Heart left ventricle (tissue), 16 donors: ENCODE measurements at regions not wholly inside any gene's neighbourhood (a gene's known extent, or its start where the extent isn't known, plus 50 kb on each side); places are given as distances from the start of the nearest gene placed in this dataset.

Source experiments
- ATAC-seq, 4 donors: fragments of 200-7000 bp; cut with Tn5 transposase; one replicate each; pipeline ENCODE4 v1.9.1; 2020 to 2022; ENCODE audit warnings: moderate library complexity in 4 of 4, mild to moderate bottlenecking in 3 of 4, moderate number of reproducible peaks in 1 of 4
- DNase-seq, 5 donors: peaks; one replicate each; pipeline ENCODE4 v3.0.0-alpha.2; 2020
- H3K27ac ChIP-seq, 12 donors: fragments of 200-600 bp; sonication (generic) in 4 of 12; one replicate each; pipeline versions ENCODE4 v1.5.0 to v1.8.0; 2016 to 2022; ENCODE audit warnings: mild to moderate bottlenecking in 2 of 12
- H3K27me3 ChIP-seq, 9 donors: fragments of 200-600 bp; sonication (generic) in 2 of 9; one replicate each; pipeline versions ENCODE4 v1.5.1 to v1.8.0; 2016 to 2022; ENCODE audit warnings: mild to moderate bottlenecking in 3 of 9
- H3K36me3 ChIP-seq, 9 donors: fragments of 200-600 bp; sonication (generic) in 2 of 9; one replicate each; pipeline versions ENCODE4 v1.5.0 to v1.8.0; 2018 to 2022; ENCODE audit warnings: mild to moderate bottlenecking in 2 of 9
- H3K4me1 ChIP-seq, 12 donors: fragments of 200-600 bp; sonication (generic) in 4 of 12; one replicate each; pipeline versions ENCODE4 v1.5.0 to v1.8.0; 2016 to 2022; ENCODE audit warnings: mild to moderate bottlenecking in 3 of 12
- H3K4me3 ChIP-seq, 12 donors: fragments of 200-600 bp; sonication (generic) in 4 of 12; one replicate each; pipeline versions ENCODE4 v1.5.0 to v1.8.0; 2017 to 2022; ENCODE audit warnings: mild to moderate bottlenecking in 9 of 12, moderate library complexity in 4 of 12
- H3K9me3 ChIP-seq, 12 donors: fragments of 200-600 bp; sonication (generic) in 4 of 12; one replicate each; pipeline versions ENCODE4 v1.5.0 to v1.8.0; 2016 to 2022; ENCODE audit warnings: mild to moderate bottlenecking in 1 of 12
- POLR2A ChIP-seq, 2 donors: fragments of 450-650 bp; IDR thresholded peaks; one replicate each; pipeline ENCODE4 v1.6.1; 2017; ENCODE audit warnings: antibody characterized with exemption in 2 of 2, mild to moderate bottlenecking in 2 of 2, moderate library complexity in 2 of 2
- WGBS, 4 donors: extraction: QIAGEN DNeasy Blood & Tissue Kit in 2 of 4; methylation state at CpG; one replicate each; pipeline versions ENCODE4 v1.1.5 to v1.1.7; 2013 to 2018; 5-methylcytosine and 5-hydroxymethylcytosine counted together
- intact Hi-C, 10 donors: fragments of 100-400 bp; cut with DNase I; formaldehyde crosslinking; loops; one replicate each; pipeline versions ENCODE4 v1.11.1 to v1.14.2; 2022
- TF ChIP-seq, protein P1 (sequence below), 12 donors: fragments of 200-600 bp; sonication (generic) in 4 of 12; IDR thresholded peaks; one replicate each; pipeline versions ENCODE4 v1.5.0 to v1.8.0; 2018 to 2022; ENCODE audit warnings: antibody characterized with exemption in 12 of 12, mild to moderate bottlenecking in 5 of 12
- donor health status: ischemic (EF 13 %, LVEDD 7.1; RV severe dilation, severe dysfunction).
- donor health status: healthy with polysubstance abuse.
- donor health status: DM: no; HTN: yes; CAD: no.
- donor health status: DM: no; HTN: no; CAD: no.
- donor health status: ischemic (EF 25% LVEDD 6.9; RV normal size, moderate dysfunction).
- donor health status: ischemic (EF 25% LVEDD 5.7; RV mildly dilated, moderate dysfunction).
- donor health status: healthy.
- donor health status: DM: yes; HTN: yes; CAD: no.
- donor health status: ischemic (EF 35%, LVEDD 5.7; RV mildly dilated, moderate dysfunction).
- donor health status: nonischemic (EF 11% LVEDD 7.7; RV severe dilation, severe dysfunction).
- donor health status: DM: yes; HTN: yes; CAD: no.
- donor health status: PGD.
- donor health status: ischemic (EF 29% LVEDD 5.4; RV normal size, mild dysfunction).
- donor health status: nonischemic (EF 23%, LVEDD 6.1; RV moderate dilation, normal function).

DNA sequence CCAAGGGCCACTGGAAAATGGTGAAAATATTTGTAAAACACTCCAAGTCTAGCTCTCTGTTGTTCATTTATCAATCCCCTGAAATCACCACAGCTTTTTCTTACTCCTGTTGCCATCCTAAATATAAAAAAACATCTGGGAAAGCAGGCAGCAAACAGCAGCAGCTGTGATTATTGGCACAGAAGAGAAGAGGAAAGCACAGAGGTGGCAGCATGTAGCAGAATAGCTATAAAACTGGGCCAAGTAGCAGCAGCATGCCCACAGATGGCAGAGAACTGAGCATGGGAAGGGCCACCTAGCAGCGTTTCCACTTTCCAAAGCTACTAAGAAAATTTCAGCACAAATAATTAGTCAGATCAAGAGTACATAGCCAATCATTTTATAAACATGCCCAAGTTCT, 307.2 kb downstream of the SLC7A11 start:
- Histone ChIP-seq H3K36me3 (no peaks in the 10 kb centered on the region), H3K9me3 (peaks cover 0 to 13% (median 6%) of the 10 kb centered on the region in 12 donors), H3K27me3 (no peaks in the 10 kb centered on the region), H3K4me3 (no peak overlapping the region), H3K27ac (no peak overlapping the region), H3K4me1 (no peaks in the 10 kb centered on the region)
- intact Hi-C loops, result no loop called here
- ATAC-seq, result no peak
- TF ChIP-seq, protein P1, sequence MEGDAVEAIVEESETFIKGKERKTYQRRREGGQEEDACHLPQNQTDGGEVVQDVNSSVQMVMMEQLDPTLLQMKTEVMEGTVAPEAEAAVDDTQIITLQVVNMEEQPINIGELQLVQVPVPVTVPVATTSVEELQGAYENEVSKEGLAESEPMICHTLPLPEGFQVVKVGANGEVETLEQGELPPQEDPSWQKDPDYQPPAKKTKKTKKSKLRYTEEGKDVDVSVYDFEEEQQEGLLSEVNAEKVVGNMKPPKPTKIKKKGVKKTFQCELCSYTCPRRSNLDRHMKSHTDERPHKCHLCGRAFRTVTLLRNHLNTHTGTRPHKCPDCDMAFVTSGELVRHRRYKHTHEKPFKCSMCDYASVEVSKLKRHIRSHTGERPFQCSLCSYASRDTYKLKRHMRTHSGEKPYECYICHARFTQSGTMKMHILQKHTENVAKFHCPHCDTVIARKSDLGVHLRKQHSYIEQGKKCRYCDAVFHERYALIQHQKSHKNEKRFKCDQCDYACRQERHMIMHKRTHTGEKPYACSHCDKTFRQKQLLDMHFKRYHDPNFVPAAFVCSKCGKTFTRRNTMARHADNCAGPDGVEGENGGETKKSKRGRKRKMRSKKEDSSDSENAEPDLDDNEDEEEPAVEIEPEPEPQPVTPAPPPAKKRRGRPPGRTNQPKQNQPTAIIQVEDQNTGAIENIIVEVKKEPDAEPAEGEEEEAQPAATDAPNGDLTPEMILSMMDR (IDR thresholded peaks at IDR 0.05), result no peak
- TF ChIP-seq POLR2A (IDR thresholded peaks at IDR 0.05), result no peak
- no peak for DNase-seq
- 69 to 89% (median 74%) methylated on average over 1 of the region's 1 CpG for WGBS, 4 donors

DNA sequence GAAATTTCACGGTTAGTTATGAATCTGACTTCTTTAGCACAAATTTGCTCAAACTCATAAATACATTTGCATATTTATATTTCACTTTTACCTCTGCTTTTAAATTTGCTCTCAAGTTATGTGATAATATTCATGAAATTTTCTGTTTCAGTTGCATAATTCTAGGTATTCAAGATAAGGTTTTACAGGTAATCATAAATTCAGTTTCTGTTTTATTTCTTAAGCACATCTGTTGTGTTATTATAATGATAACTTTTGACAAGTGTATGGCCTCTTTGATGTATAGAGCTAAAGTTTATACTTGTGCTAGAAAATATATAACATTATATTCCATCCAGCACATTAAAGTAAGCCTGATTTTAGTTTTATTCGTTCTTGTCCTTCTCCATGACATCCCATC, 308.1 kb downstream of the SLC7A11 start:
- Histone ChIP-seq H3K27ac (no peak overlapping the region), H3K27me3 (no peaks in the 10 kb centered on the region), H3K4me3 (no peak overlapping the region), H3K4me1 (no peaks in the 10 kb centered on the region), H3K36me3 (no peaks in the 10 kb centered on the region), H3K9me3 (peaks cover 0 to 5% (median 0%) of the 10 kb centered on the region in 12 donors)
- intact Hi-C loops, result no loop called here
- no peak for DNase-seq
- 61 to 84% (median 72%) methylated on average over 2 of the region's 2 CpGs for WGBS, 4 donors
- no peak for TF ChIP-seq POLR2A (IDR thresholded peaks at IDR 0.05)
- TF ChIP-seq, protein P1 (IDR thresholded peaks at IDR 0.05), result no peak
- ATAC-seq, result no peak

DNA sequence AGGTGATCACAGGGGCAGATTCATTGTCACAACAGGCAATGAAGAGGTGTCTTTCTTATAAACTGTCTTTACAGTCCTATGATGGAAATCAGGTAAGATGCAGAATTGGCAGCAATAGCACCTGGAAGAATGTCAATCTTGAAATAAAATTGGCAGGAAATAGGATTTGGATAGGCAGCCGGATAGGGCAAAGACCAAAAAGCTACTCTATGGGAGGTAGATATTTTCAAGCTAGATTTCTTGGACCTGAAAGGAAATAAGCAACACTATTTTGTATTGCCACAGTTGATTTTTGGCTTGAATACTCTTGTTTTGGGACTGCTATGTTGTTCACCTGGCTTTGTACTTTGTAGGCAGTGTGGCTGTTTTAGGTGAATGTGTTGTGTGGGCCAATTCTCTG, 314.2 kb downstream of the SLC7A11 start:
- intact Hi-C loops, result no loop called here
- Histone ChIP-seq H3K9me3 (no peaks in the 10 kb centered on the region), H3K36me3 (no peaks in the 10 kb centered on the region), H3K4me3 (no peak overlapping the region), H3K4me1 (no peaks in the 10 kb centered on the region), H3K27me3 (no peaks in the 10 kb centered on the region), H3K27ac (no peak overlapping the region)
- TF ChIP-seq, protein P1 (IDR thresholded peaks at IDR 0.05), result no peak
- no peak for TF ChIP-seq POLR2A (IDR thresholded peaks at IDR 0.05)
- 77 to 93% (median 87%) methylated on average over 1 of the region's 1 CpG for WGBS, 4 donors
- DNase-seq (no peak), ATAC-seq (no peak)

DNA sequence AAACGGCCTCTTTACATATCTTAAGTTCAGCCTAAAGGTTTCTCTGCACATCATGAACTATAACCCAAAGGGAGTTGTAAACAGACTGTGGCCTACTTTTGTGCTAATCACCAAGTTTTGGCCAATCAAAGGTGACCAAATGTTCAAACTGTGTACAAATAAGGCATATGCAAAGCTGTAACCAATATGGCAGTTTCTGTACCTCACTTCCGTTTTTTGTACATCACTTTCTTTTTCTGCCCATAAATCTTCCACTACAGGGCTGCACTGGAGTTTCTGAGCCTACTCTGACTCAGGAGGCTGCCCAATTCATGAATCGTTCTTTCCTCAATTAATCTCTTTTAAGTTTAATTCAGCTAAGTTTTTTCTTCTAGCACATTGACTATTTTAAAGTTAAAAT, 318.7 kb downstream of the SLC7A11 start:
- 75 to 86% (median 79%) methylated on average over 3 of the region's 3 CpGs for WGBS, 4 donors

More for the DNA sequence above, 318.7 kb downstream of the SLC7A11 start:
- H3K27me3 ChIP-seq, result no peaks in the 10 kb centered on the region
- H3K9me3 ChIP-seq, result peaks cover 0 to 2% (median 0%) of the 10 kb centered on the region in 12 donors
- no peaks in the 10 kb centered on the region for H3K36me3 ChIP-seq
- TF ChIP-seq POLR2A (IDR thresholded peaks at IDR 0.05), result no peak
- TF ChIP-seq, protein P1 (IDR thresholded peaks at IDR 0.05), result no peak
- intact Hi-C loops, result no loop called here
- no peaks in the 10 kb centered on the region for H3K4me1 ChIP-seq
- ATAC-seq (no peak), DNase-seq (no peak)
- no peak overlapping the region for H3K4me3 ChIP-seq
- no peak overlapping the region for H3K27ac ChIP-seq
